IPS-20b (cell line): ENCODE measurements at regions not wholly inside any gene's neighbourhood (a gene's known extent, or its start where the extent isn't known, plus 50 kb on each side); places are given as distances from the start of the nearest gene placed in this dataset.

Experiments used
- H3K27ac ChIP-seq: one replicate; pipeline ENCODE4 v1.5.1; 2013; ENCODE audit warnings: low read length
- H3K27me3 ChIP-seq: 2 replicates; pipeline ENCODE4 v1.6.1; 2013; ENCODE audit warnings: mild to moderate bottlenecking, low read length, inconsistent platforms; ENCODE audit not compliant: insufficient read depth
- H3K36me3 ChIP-seq: 2 replicates; pipeline ENCODE4 v1.6.1; 2013; ENCODE audit warnings: low read depth, mild to moderate bottlenecking, inconsistent platforms, low read length, moderate library complexity; ENCODE audit not compliant: insufficient read depth
- H3K4me1 ChIP-seq: 2 replicates; pipeline ENCODE4 v1.6.1; 2013; ENCODE audit warnings: mild to moderate bottlenecking, control low read depth, inconsistent platforms, low read length, moderate library complexity; ENCODE audit not compliant: insufficient read depth
- H3K4me3 ChIP-seq: 2 replicates; pipeline ENCODE4 v1.5.1; 2013; ENCODE audit warnings: mild to moderate bottlenecking, low read length, inconsistent platforms
- H3K9ac ChIP-seq: 2 replicates; pipeline ENCODE4 v1.6.1; 2013; ENCODE audit warnings: low read depth, mild to moderate bottlenecking, inconsistent platforms, low read length, moderate library complexity
- H3K9me3 ChIP-seq: 2 replicates; pipeline ENCODE4 v1.6.1; 2013; ENCODE audit warnings: mild to moderate bottlenecking, low read depth, low read length, inconsistent platforms; ENCODE audit not compliant: insufficient read depth

GRCh38 chrX:149992918-149993317 is 54.6 kb upstream of the EOLA2 start:
- H3K4me3 ChIP-seq, result no peak overlapping the region
- no peak overlapping the region for H3K27ac ChIP-seq
- no peak overlapping the region for H3K9ac ChIP-seq
- no peaks in the 10 kb centered on the region for H3K27me3 ChIP-seq
- no peaks in the 10 kb centered on the region for H3K9me3 ChIP-seq
- H3K4me1 ChIP-seq, result no peaks in the 10 kb centered on the region
- no peaks in the 10 kb centered on the region for H3K36me3 ChIP-seq

DNA sequence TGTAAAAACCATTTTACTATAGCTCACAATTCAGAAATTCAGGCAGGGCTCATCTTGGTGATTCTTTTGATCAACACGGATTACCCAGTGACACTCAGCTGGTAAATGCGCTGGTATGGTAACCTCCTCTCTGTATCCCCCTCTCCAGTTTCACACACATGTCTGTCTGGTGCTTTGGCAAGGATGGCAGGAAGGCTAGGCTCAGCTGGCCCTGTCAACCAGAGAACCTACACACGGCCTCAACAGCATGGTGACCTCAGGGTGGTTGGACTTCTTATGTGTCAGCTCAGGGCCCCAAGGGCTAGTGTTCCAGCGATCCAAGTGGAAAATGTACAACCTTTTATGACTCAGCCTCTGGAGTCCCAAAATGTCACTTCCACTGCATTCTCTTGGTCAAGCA is 55.7 kb upstream of the EOLA2 start:
- H3K36me3 ChIP-seq, result no peaks in the 10 kb centered on the region
- H3K9me3 ChIP-seq, result no peaks in the 10 kb centered on the region
- H3K4me3 ChIP-seq, result no peak overlapping the region
- H3K27ac ChIP-seq, result no peak overlapping the region
- H3K27me3 ChIP-seq, result no peaks in the 10 kb centered on the region
- H3K4me1 ChIP-seq, result no peaks in the 10 kb centered on the region
- H3K9ac ChIP-seq, result no peak overlapping the region

DNA sequence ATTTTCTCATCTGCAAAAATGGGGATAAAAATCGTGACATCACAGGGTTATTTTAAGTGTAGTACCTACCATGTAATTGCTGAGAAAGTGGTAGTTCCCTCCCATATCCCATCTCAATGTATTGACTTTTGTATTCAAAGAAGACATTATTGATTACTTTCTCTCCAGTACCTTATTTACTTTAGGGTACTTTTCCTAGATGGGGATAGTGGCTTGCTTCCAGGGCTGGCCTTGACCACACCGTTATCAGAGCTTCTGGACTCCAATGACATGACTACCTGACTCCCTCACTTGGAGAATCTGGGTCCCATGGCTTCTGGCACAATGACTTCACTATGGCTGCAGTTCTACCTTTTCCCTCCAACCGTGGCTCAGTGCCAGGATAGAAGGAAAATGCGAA is 58.2 kb upstream of the EOLA2 start:
- Histone ChIP-seq H3K9ac (no peak overlapping the region), H3K27ac (no peak overlapping the region), H3K9me3 (no peaks in the 10 kb centered on the region), H3K27me3 (no peaks in the 10 kb centered on the region), H3K36me3 (no peaks in the 10 kb centered on the region), H3K4me3 (no peak overlapping the region), H3K4me1 (no peaks in the 10 kb centered on the region)

DNA sequence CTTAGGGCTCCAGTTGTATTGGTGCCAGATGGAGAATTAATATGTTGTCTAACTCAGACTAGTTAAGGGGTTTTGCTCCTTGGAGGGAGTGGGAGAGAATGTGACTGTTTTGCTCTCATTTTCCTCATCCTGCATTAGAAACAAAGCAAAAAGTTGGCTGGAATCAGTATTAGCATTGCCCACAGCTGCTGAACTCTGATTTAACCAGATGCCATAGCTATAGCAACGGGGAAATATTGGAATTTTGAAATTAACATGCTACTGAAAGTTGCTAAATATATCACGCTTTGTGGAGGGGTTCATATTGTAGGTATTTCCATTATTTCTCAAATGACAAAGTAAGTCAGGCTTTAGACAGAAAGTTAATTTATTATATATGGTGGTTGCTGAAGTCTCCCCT is 66.7 kb upstream of the EOLA2 start:
- Histone ChIP-seq H3K9me3 (no peaks in the 10 kb centered on the region), H3K4me1 (no peaks in the 10 kb centered on the region), H3K36me3 (no peaks in the 10 kb centered on the region), H3K4me3 (no peak overlapping the region), H3K27ac (no peak overlapping the region), H3K27me3 (no peaks in the 10 kb centered on the region), H3K9ac (no peak overlapping the region)

DNA sequence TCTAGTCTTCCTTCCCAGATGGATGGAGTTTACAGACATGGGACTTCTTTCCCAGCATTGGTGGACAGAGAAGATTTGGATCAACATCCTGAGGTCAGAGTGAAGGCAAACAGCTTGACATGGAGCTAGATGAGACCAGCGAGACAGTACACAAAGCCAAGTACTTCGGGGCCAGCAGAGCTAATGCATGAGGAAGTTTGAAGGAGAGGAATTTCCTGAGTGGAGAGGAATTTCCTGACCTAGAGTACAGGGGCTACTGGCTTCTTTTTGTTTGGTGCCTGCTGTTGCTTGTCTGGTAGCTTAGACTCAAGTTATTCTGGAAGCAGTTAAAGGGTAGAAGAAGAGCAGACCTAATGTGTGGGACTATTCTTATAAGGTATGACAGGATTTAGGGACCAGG is 69.1 kb upstream of the EOLA2 start:
- Histone ChIP-seq H3K4me3 (no peak overlapping the region), H3K36me3 (no peaks in the 10 kb centered on the region), H3K27ac (no peak overlapping the region), H3K4me1 (no peaks in the 10 kb centered on the region), H3K27me3 (no peaks in the 10 kb centered on the region), H3K9me3 (no peaks in the 10 kb centered on the region), H3K9ac (no peak overlapping the region)

DNA sequence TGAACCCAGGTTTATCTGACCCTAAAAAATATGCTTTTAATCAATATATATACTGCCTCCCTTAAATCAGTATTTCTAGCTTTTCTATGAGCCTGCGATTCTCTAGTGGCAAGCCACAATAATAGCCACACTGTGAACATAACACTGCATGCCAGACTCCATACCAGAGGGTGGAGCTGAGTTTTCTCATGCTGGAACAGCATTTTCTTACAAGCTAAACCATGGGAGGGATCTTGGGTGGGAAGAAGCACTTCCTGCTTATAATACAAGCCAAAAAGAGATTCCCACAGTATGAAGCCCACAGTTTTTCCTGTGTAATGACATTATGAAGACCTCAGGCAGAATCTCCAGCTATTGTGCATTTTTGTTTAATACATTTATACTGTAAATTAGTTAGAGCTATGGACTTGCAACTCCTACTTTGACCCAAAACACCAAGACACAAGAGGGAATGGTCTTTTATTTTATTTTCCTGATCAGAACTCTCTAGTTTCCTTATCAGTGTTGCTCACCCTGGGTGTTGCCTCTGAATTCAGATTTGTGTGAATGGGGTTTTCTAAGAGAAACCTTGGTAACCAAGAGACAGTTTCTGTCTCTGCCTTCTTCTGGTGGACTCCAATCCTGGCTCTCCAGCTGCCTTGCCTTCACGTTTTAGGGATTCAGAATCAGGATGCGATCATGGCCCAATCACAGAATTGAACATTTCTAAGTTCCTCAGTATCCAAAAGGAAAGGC is 74.5 kb upstream of the EOLA2 start:
- Histone ChIP-seq H3K27me3 (no peaks in the 10 kb centered on the region), H3K4me3 (no peak overlapping the region), H3K27ac (no peak overlapping the region), H3K36me3 (no peaks in the 10 kb centered on the region), H3K9me3 (no peaks in the 10 kb centered on the region), H3K4me1 (no peaks in the 10 kb centered on the region), H3K9ac (no peak overlapping the region)

GRCh38 chrX:150014525-150014924 is 76.2 kb upstream of the EOLA2 start:
- no peak overlapping the region for H3K27ac ChIP-seq
- no peaks in the 10 kb centered on the region for H3K4me1 ChIP-seq
- no peaks in the 10 kb centered on the region for H3K27me3 ChIP-seq
- no peaks in the 10 kb centered on the region for H3K36me3 ChIP-seq
- H3K4me3 ChIP-seq, result no peak overlapping the region
- no peaks in the 10 kb centered on the region for H3K9me3 ChIP-seq
- no peak overlapping the region for H3K9ac ChIP-seq

- Histone ChIP-seq H3K36me3 (no peaks in the 10 kb centered on the region), H3K27ac (no peak overlapping the region)
Measured at GRCh38 chrX:150017868-150018267, 79.6 kb upstream of the EOLA2 start.

GRCh38 chrX:150018931-150019361 is 80.7 kb upstream of the EOLA2 start:
- no peak overlapping the region for H3K9ac ChIP-seq
- no peak overlapping the region for H3K27ac ChIP-seq
- H3K4me3 ChIP-seq, result no peak overlapping the region
- no peaks in the 10 kb centered on the region for H3K27me3 ChIP-seq
- no peaks in the 10 kb centered on the region for H3K4me1 ChIP-seq
- H3K9me3 ChIP-seq, result no peaks in the 10 kb centered on the region
- H3K36me3 ChIP-seq, result no peaks in the 10 kb centered on the region

More at GRCh38 chrX:150017868-150018267, 79.6 kb upstream of the EOLA2 start:
- Histone ChIP-seq H3K9me3 (no peaks in the 10 kb centered on the region), H3K27me3 (no peaks in the 10 kb centered on the region), H3K9ac (no peak overlapping the region), H3K4me3 (no peak overlapping the region), H3K4me1 (no peaks in the 10 kb centered on the region)

DNA sequence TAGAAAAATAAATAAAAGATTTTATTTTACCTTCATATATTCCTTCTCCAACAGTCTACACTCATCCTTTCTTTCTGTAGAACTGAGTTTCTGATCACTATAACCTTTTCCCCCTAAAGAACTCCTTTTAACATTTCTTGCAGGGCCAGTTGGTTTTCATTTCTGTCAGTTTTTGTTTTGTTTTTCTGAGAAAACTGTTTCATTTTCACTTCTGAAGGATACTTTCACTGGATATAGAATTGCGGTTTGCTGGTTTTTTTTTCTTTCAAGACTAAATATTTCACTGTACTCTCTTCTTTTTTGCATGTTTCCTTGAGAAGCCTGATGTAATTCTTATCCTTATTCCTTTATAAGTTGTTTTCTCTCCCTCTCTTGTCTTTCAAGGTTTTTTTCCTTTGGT is 90.4 kb upstream of the EOLA2 start:
- H3K27ac ChIP-seq, result no peak overlapping the region
- H3K9me3 ChIP-seq, result no peaks in the 10 kb centered on the region
- H3K4me3 ChIP-seq, result no peak overlapping the region
- H3K4me1 ChIP-seq, result no peaks in the 10 kb centered on the region
- no peaks in the 10 kb centered on the region for H3K36me3 ChIP-seq
- no peak overlapping the region for H3K9ac ChIP-seq
- no peaks in the 10 kb centered on the region for H3K27me3 ChIP-seq

DNA sequence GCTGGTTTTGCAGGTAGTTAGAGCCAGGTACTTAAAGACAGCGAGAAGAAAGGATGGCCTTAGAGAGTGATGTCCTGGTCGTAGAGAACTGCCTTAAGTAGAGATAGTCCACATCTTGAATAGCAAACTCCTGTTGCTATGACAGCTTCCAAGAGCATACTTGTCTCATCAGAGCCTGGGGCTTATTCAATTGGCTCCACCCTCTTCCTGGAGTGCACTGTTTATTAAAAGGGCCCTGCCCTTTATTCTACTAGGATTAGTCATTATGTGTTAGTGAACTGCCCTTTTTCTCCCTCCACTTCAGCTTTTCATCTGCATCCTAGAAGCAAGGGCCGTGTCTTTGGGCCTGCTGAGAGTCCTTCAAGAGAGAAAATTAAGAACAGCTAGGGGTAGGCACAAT is 94.5 kb upstream of the EOLA2 start:
- Histone ChIP-seq H3K27ac (no peak overlapping the region), H3K27me3 (no peaks in the 10 kb centered on the region), H3K36me3 (no peaks in the 10 kb centered on the region), H3K4me3 (no peak overlapping the region), H3K9ac (no peak overlapping the region), H3K9me3 (no peaks in the 10 kb centered on the region), H3K4me1 (no peaks in the 10 kb centered on the region)

GRCh38 chrX:150034788-150035187 is 96.5 kb upstream of the EOLA2 start:
- H3K9me3 ChIP-seq, result no peaks in the 10 kb centered on the region
- H3K4me1 ChIP-seq, result no peaks in the 10 kb centered on the region
- H3K27ac ChIP-seq, result no peak overlapping the region
- H3K27me3 ChIP-seq, result no peaks in the 10 kb centered on the region
- H3K4me3 ChIP-seq, result no peak overlapping the region
- H3K36me3 ChIP-seq, result no peaks in the 10 kb centered on the region
- no peak overlapping the region for H3K9ac ChIP-seq
